Dermis microvascular lymphatic vessel endothelial cell (primary cell): ENCODE measurements at regions not wholly inside any gene's neighbourhood (a gene's known extent, or its start where the extent isn't known, plus 50 kb on each side); places are given as distances from the start of the nearest gene placed in this dataset.

Experiments
- DNase-seq, 2 donors: peaks; one replicate each; pipeline versions ENCODE4 v3.0.0 to v3.0.0-alpha.2; 2010; ENCODE audit warnings: low read depth in 2 of 2

DNA sequence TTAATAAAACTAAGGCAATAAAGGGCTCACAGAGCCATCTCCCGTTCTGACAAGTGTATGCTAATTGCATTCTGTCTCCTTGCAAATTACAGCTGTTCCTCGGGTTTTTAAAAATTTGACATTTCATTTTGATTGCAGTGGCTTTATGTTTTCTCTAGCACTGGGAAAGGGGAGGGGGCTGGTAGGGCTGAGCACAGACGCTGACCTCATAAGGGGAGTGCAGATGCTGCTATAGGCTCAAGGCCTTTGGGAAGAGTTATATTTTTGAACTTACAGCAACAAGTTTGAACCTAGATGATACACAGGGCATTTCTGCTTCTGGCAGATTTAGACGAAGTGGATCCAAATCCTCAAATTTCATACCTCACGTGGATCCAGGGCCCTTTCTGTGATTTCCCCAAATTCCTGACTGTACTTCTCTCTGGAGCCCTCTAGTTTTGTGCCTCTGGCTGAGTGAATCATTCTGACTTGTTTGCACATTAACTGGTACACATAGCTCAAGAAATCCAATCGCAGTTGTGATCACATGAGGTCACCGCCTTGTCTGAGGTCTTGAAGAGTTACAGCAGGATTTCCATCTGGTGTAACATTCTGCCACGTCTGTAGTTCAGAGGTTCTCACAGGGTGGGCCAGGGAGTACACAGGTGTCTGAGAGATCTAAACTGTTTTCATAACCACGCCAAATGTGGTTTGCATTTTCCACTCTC lies 230.3 kb downstream of the C1orf94 start:
- no peak for DNase-seq

DNA sequence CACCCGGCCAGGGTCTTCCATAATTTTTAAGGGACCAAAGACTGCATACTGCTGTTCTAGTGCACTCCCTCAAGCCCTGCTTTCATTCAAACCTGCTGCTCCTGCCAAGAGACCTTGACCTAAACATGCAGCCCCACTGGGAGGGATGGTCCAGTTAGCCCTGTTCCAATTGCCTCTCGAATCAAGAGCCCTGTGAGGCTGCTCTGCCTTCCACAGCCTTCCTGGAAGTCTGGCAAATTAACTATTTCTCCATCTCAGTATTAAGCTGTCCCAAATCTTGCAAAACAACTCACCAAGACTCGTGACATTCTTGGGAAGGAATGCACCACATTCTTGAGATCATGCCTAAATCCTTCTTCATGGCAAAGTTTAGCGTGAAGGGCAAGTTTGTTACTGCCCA lies 231.3 kb downstream of the C1orf94 start:
- no peak for DNase-seq

DNA sequence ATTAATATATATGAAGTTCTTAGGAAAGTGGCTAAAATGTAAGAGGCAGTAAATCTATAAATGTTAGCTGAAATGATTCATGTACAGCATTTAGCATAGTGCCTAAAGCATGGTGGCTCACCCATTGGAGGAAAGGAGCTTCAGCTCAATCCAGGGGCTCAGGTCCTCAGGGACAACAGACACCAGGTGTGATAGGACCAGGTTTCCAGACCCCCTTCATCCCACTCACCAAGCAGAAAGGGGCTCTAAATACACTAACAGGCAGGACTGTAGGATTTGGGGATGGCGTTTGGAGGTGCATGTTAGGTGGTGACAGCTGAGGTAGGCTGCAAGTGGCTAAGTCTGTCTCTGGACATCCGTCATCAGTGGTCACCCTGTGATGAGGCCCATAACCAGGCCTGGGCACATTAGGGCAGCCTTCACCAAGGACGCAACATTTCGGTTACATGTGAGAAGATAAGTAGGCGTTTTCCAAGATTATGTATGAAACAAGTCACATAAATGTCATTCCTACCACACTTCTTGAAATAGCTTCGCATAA lies 233.1 kb downstream of the C1orf94 start:
- no peak for DNase-seq

DNA sequence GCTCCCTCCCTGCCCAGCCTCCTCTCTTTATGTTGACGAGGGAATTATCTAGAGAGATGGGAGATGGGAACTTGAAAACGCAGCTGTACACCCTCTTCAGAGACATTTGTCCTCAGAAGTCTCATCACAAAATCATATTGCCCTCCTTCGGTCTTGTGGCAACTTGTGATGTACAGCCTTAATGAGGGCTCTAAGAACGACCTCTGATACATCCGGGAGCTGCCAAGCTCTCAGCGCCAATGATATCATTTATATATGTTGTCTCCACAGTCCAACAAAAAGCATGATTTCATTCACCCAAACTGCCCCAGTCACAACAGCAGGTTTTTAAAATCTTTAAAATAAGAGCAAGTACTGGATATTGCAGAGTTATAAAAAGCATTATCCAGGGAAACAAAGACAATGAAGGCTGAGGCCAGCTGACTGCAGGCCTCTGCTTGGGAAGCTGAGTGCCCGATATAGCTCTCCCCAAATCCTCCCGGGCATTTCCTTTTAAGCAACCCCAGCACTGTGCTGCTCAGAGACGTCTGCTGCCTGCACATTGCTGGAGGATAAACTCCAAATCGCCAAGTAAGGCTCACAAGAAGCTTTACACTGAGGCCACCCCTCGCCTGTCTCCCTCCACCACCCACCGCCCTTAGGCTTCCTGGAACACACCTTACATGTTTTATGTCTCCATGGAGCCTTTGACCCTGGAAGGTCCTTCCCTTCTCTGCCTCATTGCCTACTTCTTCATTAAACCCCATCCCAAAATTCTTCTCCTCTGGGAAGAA lies 236.1 kb downstream of the C1orf94 start:
- no peak for DNase-seq

DNA sequence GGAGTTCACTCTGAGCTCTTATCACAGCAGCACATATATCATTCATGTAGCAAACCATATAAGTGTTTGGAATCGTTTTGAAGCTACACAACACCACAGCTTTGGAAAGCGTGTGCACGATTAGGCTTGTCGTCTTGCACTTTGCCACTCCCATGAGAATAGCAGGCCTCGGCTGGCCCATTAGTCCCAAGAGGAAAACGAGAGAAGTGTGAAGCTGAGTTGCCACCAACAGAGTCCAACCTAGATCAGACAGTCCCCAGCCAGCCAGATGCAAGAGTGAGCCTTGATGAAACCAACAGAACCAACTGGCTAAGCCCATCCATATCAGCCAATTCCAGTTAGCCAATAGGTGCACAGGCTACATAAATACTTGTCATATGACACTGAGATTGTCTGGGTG lies 238.4 kb downstream of the C1orf94 start:
- no peak for DNase-seq

DNA sequence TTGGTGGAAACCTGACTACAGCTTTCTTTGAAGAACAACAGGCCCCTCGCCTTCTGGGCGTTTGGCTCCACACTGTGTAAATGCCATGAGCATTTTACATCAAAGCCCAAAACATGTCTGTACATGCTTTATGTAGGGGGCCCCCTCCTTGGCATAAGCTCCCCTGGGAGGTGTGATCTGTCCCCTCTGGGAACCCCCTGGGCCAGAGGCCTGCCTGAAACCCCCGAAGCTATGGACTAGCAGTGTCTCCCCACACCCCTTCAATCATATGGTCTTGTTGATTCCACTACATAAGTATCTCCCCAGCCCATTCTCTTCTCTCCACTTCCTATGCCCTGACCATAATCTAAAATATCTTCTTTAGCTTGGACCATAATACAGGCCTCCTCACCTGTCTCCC lies 241.5 kb downstream of the C1orf94 start:
- no peak for DNase-seq

DNA sequence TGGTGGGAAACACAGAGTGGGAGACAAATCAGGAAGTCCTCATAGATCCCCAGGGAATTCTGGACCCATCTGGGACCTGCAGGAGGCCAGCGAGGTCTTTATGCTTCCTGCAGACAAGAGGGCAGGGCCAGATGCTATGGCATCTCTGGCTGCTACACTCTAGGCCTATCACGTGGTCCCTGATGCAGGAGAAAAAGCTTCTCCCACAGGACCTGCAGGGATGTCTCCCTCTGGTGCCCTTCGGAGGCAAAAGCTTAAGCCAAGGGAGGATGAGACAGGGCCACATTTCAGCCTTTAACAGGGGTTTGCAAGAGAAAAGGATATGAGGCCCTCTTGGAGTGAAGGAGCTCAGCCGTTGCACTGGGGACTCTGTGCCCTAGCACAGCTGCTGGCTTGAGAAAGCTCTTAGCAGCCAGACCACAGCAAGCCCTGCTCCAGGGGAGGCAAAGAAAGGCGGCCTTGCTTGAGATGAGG lies 243.0 kb downstream of the C1orf94 start:
- no peak for DNase-seq

DNA sequence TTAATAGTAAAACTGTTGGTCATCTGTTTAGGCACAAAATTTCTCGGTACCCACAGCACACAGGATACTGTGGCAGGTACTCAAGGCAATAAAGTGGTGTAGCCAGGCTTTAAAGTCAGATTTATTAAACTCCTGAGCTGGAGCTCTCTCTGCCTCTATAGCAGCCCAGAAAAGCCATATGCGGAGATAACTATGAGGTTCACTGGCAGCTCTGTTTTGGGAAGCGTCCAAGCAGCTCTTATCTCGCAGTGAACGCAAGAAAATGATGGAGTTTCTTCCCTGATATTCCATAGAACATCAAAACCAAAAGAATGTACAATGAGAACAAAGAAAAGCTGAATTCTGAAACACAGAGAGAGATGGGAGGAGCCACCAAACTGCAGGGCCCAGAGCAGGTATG lies 248.3 kb downstream of the C1orf94 start:
- DNase-seq, result no peak

DNA sequence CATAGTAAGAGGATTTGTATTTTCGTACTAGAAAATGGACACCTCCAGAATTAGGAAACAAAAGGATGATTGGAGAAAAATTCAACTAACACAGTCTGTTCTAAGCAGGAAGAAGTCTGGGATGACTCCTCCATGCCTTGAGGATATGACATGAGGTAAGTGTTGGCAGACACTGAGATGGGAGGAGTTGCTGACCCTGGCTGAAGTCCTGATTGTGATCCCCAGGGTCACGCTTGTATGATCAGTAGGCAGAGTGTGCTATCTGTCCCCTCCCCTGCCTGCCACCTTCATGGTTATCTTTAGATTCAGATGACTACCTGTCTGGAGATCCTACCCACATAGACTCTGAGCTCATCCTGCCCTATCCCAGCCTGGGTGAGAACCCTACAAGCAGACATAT lies 249.1 kb downstream of the C1orf94 start:
- no peak for DNase-seq

DNA sequence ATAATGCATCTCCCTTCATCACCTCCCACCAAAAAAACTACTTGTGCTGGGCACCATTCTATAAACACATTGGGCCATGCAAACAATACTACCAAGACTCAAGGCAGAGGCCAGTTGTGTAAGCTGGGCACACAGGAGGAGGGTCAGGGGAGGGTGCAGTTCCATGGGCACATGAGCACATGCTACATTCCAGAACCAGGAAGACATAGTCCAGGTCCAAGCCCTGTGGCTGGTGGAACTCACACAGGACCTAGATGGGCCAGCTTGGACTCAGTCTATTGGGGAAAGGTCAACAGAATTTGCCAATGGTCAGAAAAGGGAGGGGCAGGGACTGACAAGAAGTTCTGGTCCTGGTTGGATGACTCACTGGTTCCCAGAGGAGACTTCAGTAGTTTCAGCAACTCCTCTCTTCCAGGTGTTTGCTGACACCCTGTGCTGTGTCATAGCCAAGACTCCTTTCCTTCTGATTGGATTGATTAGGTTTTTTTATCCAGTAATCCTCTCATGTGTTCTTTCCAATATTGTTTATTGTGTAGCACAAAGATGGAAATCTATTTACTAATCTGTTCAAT lies 249.7 kb downstream of the C1orf94 start:
- no peak for DNase-seq

DNA sequence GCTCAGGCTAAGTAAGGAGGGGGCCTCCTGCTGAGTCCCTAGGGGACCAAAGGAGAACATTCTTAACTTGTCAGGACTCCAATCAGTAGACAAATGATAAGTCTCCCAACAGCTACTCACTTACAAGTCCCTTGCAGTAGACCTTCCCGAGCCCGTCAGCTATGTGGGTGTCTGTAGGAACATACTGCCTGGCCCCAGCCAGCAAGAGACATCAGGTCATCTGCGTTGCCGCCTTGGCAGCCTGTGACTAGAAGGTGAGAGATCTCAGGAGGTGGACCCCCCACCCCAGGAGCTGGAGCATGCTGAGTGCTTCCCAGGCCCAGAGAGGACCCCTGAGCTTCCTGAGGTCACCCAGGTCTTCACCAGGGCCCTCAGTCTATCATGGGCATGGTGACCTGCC lies 250.5 kb downstream of the C1orf94 start:
- DNase-seq, result no peak

DNA sequence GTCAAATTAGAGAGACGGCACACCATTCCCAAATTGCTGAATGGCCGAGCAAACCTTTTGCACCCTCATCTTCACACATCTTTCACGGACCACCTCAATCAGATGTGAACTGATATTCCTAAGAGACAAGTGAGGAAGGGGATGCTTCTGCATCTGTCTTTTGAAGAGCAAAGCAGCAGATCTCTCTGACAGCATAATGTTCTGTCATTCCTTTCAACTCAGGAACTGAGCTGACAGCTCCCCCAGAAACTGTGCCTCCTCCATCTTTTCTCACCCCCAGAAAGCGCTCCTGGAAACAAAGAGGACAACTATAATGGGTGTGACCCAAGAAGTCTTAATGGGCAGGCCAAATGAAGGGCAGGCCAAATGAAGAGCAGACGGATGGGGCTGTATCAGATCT lies 256.4 kb downstream of the C1orf94 start:
- no peak for DNase-seq

DNA sequence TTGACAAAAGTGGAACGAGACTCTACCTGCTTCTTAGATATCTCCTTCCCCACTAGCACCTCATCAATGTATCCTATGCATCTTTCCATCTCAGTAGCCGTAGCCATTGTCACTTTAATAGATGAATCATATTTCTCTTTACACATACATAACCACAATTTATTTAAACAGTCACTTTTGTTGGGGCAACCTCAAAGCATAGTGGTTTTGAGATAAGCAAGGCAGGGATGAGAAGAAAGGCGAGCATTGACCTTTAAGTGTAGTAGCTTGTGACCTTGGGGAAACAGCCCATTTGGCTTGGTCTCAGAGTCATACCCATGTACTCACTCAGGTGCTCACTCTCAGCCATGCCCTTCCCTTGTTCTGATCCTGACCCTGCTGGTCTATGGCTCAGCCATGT lies 260.1 kb downstream of the C1orf94 start:
- no peak for DNase-seq

DNA sequence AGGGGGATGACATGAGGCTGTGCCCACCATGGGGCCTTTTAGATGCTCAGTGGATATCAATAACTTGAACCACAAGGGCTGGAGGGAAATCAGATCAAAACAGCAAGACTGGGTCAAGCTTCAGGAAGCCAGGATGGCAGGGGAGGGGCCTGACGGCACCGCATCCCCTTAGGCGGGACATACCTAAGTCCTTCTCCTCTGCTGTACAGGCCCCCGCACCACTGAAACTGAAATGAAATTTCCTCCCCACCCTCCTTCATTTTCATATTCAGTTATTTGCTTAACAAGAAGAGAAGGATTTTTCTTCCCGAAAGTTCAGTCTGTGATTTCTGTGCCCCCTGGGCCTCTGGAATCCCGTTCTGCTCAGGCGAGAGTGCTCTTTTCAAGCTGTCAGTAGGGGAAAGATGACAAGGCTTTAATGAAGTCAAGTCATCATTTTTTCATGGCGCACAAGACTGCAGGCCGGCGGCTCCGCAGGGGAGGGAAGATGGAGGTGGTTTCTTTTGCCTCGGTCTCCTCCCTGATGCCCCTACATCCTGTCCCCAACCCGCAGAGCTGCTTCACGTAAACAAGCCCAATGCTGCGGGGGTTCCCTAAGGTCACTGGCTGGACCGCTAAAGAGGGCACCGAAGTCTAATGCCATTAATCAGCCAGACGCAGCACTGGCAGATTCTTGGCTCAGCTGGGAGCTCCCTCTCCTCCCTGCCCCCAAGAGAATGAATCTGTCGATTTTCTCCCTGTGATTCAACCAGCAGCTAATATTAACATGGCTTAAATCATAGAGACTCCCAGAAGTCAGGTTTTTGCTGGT lies 264.8 kb downstream of the C1orf94 start:
- DNase-seq, result no peak

DNA sequence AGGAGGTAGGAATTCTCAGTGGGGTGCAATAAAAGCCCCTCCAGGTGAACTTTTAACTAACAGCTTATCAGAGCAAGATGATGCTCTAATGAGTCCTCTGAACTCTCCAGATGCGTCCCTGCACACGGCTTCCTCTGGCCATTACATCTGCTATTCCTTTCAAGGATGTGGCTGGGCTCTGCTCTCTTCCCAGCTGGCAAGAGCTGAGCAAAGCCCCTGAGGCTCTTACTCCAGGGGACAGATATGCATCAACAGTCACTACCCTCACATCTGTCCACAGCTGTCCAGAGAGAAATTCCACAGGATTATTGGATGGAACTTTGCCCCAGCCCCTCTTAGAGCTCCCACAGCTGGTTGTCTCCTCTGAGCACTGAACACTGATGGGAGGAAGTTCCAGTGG lies 267.8 kb downstream of the C1orf94 start:
- DNase-seq, result no peak

DNA sequence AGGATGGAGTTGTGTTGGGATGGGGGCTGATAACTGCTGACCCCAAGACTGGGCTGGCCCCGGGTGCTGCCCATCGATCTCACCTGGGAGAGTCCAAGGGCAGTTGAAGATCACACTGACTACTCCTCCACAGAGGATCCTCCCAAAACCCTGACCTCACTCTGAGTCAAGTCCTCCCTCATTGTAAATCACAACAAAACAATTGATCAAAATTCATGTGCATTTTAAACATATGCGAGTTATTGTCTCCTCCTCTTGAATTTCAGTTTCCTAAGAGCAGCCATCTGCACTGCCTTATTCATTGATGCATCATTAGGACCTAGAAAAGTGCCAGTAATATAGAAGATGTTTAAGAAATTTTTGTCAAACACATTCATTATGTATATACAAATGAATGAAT lies 273.6 kb downstream of the C1orf94 start:
- no peak for DNase-seq

DNA sequence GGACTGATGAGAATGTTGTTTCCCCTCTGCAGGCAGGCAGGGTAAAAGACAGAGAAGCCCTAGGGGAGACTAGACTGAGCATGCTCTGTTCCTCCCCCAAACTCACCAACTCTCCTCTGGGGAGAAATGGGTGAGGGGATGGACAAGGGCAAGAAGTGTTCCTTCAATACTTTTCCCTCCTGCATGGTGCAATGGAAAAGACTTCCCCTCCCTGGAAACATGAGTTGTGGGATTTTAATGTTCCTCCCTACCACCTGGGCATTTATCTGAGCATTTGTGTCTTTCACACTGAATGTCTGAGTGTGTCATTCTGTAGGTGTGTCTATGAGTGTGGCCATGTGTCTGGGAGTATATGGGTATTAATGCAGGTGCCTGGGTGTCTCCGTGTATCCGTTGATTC lies 275.7 kb downstream of the C1orf94 start:
- no peak for DNase-seq

DNA sequence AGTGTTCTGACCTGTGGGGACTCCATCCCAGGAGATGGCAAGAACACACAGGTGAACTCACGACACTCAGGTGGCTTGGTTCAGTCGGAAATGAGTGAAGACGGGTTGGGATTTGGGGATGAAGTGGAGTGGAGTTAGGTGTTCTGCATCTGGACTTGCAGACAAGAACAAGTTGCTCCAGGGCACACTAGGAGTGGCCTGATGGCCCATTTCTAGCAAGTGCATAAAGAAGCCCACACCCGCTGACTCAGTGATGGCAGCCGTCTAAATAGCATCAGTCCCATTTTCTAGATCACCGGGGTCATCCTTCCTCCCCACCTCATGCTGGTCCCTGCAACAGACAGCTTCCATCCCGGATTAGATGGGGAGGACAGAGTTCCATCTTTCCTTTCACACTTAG lies 278.4 kb downstream of the C1orf94 start:
- no peak for DNase-seq

DNA sequence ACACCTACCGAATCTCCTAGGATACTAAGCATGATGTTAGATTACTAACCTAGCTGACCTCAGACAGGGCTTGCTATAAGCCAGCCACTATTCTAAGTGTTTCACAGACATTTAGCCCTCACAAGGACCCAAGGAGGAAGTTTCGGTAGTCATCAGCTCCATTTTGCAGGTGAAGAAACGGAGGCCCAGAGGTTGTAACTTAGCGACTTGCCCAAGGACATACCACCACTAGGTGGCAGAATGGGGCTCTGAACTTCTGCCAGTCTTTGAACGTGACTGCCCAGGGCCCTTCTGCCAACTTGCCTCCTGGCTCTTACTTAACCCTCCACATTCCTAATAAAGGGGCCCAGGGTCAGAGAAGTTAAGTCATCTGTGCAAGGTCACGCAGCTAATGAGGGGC lies 283.5 kb downstream of the C1orf94 start:
- peak; percentile 9 to 15 for DNase-seq

DNA sequence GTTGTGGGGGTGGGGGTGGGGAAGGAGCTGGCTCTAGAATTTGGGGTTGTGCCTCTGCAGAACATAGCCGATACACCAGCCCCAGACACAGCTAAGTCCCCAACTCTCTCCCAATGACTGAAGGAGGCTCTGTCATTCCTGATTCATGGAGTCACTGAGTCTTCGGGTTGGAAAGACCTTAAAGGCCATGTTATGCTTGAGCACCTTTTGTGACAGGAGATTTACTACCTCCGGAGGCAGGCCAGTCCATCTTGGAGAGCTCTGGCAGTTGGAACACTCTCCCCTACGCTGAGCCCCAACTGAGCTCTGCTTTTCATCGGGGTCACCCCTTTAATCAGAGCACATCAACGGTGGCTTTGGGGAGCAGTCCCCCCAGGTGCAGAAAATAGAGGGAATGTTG lies 284.4 kb upstream of the GJB5 start:
- DNase-seq, result no peak

DNA sequence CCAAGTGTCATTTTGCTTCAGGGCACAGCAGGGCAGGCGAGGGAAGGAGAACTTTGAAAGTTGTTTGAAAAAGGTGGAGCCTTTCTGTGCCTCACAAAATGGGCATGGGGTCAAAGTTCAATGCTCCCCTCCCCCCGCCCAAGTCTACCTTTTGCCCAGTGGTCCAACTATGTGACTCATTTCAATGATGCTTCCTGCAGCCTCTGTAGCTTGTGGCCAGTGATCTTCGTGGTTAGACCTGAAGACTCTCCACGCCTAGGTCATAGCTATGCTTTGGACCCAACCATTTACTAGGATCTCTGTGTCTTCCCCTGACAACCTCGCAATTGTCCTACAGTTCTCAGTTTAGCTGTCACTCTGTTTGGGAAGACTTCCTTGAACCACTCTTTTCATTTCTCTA lies 280.3 kb upstream of the GJB5 start:
- no peak for DNase-seq

DNA sequence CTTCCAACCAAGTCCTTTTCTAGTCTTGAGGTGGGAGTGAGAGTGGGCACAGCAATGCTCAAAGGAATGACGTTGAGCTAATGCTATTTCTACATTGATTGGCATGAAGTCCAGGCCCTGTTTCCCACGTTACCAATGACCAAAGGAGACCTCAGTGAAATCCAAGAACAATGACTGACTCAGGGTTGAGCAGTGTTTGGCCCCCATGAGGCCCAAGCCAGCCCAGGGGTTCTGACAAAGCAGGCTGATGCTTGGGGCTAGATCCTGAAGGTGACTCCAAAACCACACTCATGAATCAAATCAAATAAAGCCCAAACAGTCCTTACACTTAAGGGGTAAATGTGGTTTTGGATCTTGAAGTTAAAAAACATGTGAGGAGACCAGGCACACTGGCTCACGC lies 278.5 kb upstream of the GJB5 start:
- DNase-seq, result no peak
